ENCODE measurements at regions not wholly inside any gene's neighbourhood (a gene's known extent, or its start where the extent isn't known, plus 50 kb on each side); places are given as distances from the start of the nearest gene placed in this dataset.

GRCh38 chr11:30089921-30090320 is 73.1 kb upstream of the KCNA4 start:
- DNase-seq (ENCODE audit: low read depth) = no peak

GRCh38 chr11:30091246-30091645 is 74.4 kb upstream of the KCNA4 start:
- DNase-seq (ENCODE audit: low read depth) = no peak

- no peak for DNase-seq (ENCODE audit: low read depth)
Measured at GRCh38 chr11:30091737-30092136, 74.9 kb upstream of the KCNA4 start.

- no peak for DNase-seq (ENCODE audit: low read depth)
Measured at GRCh38 chr11:30092518-30092917, 75.7 kb upstream of the KCNA4 start.

GRCh38 chr11:30100495-30100894 is 83.7 kb upstream of the KCNA4 start:
- DNase-seq (ENCODE audit: low read depth) = no peak

- DNase-seq (ENCODE audit: low read depth) = no peak
Measured at GRCh38 chr11:30106222-30107181, 89.7 kb upstream of the KCNA4 start.

- DNase-seq (ENCODE audit: low read depth) = peak; percentile 48
Measured at GRCh38 chr11:30107899-30108298, 91.1 kb upstream of the KCNA4 start.

GRCh38 chr11:30109774-30110173 is 92.9 kb upstream of the KCNA4 start:
- no peak for DNase-seq (ENCODE audit: low read depth)

GRCh38 chr11:30110691-30111090 is 93.9 kb upstream of the KCNA4 start:
- DNase-seq (ENCODE audit: low read depth) = no peak

- DNase-seq (ENCODE audit: low read depth) = no peak
Measured at GRCh38 chr11:30111786-30112185, 95.0 kb upstream of the KCNA4 start.

GRCh38 chr11:30113326-30113898 is 96.6 kb upstream of the KCNA4 start:
- no peak for DNase-seq (ENCODE audit: low read depth)

- no peak for DNase-seq (ENCODE audit: low read depth)
Measured at GRCh38 chr11:30116512-30116911, 99.7 kb upstream of the KCNA4 start.

GRCh38 chr11:30120045-30120589 is 103.3 kb upstream of the KCNA4 start:
- no peak for DNase-seq (ENCODE audit: low read depth)

GRCh38 chr11:30125456-30125855 is 105.4 kb upstream of the FSHB start:
- DNase-seq (ENCODE audit: low read depth) = no peak

GRCh38 chr11:30128269-30128932 is 102.4 kb upstream of the FSHB start:
- DNase-seq (ENCODE audit: low read depth) = peak; percentile 9

GRCh38 chr11:30131535-30131934 is 99.3 kb upstream of the FSHB start:
- no peak for DNase-seq (ENCODE audit: low read depth)

- no peak for DNase-seq (ENCODE audit: low read depth)
Measured at GRCh38 chr11:30133281-30133680, 97.5 kb upstream of the FSHB start.

- peak; percentile 9 for DNase-seq (ENCODE audit: low read depth)
Measured at GRCh38 chr11:30143098-30143705, 87.6 kb upstream of the FSHB start.

GRCh38 chr11:30147293-30147692 is 83.5 kb upstream of the FSHB start:
- no peak for DNase-seq (ENCODE audit: low read depth)

- no peak for DNase-seq (ENCODE audit: low read depth)
Measured at GRCh38 chr11:30149998-30150397, 80.8 kb upstream of the FSHB start.

- no peak for DNase-seq (ENCODE audit: low read depth)
Measured at GRCh38 chr11:30150425-30150824, 80.4 kb upstream of the FSHB start.

GRCh38 chr11:30153008-30153407 is 77.8 kb upstream of the FSHB start:
- DNase-seq (ENCODE audit: low read depth) = no peak

Measured in Daoy (cell line).